GM19455 (cell line): ENCODE measurements at regions not wholly inside any gene's neighbourhood (a gene's known extent, or its start where the extent isn't known, plus 50 kb on each side); places are given as distances from the start of the nearest gene placed in this dataset.

Experiments
- ATAC-seq: cut with Tn5 transposase; IDR thresholded peaks from one replicate; pipeline ENCODE4 v1.9.1; 2021; ENCODE audit not compliant: unreplicated experiment

DNA sequence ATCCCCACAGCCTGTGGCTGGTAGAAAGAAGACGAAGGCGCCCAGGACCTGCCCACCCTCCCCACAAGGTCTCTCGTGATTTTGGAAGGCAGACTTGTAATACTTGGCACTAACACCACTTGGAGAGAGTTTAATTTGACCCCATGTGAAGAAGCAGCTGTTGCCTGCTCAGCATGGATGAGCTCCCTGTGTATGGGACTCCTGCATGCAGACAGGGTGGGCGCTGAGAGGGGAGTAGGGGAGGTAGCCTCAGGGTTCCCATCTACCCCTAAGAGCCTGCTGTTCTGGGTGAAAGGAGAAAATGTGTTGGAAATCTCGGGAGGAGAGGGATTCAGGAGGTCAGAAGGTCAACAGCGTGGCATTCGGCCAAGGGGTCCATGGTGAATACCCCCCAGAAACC, 625.9 kb downstream of the TBC1D22A start:
- ATAC-seq, result no peak

DNA sequence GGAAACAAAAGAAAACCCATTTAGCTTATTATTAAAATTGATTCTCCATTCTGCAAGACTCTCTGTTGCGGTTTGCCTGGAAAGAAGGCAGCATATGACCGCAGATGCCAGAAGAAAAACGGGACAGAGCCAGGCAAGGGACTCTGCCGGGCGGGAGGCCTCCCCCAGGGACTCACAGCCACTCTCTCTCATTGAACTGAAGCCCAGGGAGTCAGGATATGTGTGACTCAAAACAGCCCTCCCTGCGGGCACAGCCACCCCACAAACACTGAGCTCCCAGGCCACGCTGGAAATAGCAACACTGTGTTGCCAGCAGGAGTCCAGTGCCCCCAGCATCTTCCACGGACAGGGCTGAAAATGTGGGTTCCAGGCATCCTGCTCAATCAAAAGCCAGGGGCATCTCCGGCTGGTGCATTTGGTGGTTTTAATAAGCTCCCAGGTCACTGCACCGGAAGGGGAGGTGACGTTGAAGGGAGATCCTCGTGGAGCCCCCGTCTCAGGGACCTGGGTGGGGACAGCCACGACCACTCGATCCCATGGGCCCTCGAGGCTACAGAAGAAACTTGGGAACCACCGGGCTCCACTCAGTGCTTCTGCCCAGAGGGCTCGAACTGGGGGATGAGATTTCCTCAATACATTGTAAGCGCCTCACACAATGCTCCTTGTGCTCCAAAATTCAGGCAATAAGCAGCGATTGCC, 624.5 kb downstream of the TBC1D22A start:
- ATAC-seq, result no peak

DNA sequence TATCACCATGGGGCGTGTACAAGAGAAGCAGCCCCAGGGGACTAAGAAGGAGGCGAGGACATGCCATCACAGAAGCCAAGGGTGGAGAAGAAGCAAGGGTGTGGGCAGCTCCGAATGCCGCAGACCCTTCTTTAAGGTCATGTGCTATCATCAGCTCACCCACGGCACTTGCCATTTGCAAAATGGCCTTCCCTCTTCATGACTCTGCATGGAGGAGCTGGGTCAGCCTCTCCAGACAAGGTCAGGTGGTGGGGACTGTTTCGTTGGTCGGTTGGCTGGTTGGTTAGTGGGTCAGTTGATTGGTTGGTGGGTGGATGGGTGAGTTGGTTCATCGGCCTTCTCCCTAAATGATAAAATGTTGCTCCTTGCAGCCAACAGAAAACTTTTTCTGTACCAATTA, 622.5 kb downstream of the TBC1D22A start:
- ATAC-seq, result no peak

DNA sequence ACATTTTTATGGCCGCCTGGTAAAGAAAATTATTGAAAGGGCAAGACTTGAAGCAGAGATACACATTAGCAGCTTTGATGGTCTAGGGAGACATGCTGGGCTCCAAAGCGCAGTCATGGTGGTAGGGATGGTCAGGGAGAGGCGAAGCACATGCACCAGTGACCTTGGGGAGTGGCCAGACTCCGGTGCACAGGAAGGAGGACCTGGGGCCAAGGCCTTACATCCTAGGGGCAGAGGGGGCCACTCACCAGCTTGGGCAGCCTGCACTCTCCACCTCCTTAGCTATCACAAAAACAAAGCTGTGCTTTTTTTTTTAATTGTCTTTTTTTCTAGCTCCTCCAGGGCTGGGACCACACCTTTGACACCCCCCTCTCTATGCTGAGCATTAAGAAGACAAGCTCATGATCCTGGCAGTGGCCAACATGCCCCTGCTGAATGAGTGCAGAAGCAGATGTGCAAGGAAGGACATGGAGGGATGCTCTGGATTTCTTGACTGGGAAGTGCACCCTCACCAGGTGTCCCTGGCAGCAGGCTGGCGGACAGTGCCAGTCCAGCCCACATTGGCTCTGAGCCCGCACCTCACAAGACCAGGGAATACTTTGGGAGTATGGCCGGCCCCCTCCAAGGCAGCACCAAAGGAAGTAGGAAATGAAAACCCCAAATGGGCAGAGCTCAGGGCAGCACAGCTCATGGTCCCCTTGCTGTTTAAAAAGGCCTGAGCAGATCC, 619.9 kb downstream of the TBC1D22A start:
- ATAC-seq, result no peak

GRCh38 chr22:47381240-47381639, 618.8 kb downstream of the TBC1D22A start:
- ATAC-seq, result no peak

DNA sequence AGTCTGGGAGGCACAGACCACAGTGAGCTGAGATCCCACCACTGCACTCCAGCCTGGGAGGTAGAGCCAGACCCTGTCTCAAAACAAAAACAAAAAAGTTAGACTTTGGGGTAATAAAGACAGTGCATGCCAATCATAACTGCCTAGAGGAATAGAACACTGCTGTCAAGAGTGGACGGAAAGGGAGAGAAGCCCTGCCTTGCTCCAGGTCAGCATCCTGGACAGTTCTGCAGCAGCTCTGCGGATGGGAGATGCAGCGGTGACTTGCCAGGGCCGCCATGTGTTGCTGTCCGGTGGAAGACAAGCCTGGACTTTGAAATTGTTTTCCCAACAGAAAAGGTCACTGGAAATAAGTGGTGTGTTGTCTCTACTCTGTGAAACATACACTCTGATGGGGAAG, 618.2 kb downstream of the TBC1D22A start:
- ATAC-seq, result no peak

DNA sequence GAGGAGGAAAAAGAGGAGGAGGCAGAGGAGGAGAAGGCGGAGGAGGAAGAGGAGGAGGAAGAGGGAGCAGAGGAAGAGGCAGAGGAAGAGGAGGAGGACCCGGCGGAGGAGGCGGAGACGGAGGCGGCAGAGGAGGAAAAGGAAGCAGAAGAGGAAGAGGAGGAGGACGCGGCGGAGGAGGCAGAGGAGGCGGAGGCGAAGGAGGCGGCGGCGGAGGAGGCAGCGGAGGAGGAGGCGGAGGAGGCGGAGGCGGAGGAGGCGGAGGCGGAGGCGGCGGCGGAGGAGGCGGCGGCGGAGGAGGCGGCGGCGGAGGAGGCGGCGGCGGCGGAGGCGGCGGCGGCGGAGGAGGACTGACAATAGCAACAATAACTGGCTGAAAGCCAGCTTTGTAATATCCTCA, 616.6 kb downstream of the TBC1D22A start:
- ATAC-seq, result no peak

GRCh38 chr22:47377926-47378560, 615.6 kb downstream of the TBC1D22A start:
- no peak for ATAC-seq

- ATAC-seq, result no peak
These were observed 614.6 kb downstream of the TBC1D22A start for GRCh38 chr22:47376901-47377505.

GRCh38 chr22:47376322-47376700, 613.9 kb downstream of the TBC1D22A start:
- ATAC-seq, result no peak

GRCh38 chr22:47375621-47376321, 613.3 kb downstream of the TBC1D22A start:
- ATAC-seq, result no peak

DNA sequence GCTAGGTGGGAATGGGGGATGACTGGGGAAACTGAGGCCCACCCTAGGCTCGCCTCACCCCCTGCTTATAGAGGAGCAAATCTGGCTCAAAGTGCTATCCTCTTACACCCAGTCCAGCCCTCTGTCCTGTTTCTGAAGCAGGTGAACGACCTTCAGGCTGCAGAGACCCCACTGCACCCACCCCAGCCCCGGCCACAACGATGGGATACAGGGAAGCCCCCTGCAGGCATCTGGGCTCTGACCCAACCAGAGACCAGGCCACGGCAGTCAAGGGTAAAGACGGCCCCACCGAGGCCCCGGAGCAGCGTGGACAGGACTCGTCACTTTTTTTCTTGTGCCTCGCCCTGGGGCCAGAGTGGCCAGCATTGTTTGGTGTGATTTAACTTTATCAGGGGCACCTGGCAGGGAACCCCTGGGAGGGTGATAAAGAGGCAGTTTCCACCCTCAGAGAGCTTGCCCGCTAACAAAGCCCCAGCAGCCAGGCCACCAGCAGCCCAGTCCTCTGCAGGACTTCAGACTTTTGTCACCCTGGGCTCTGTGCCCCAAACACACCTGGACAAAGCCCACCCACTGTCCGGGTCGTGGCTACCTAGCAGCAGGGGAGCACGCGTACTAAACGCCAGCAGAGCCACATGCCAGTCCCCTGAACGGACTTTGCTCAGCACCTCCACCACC, 612.6 kb downstream of the TBC1D22A start:
- no peak for ATAC-seq

DNA sequence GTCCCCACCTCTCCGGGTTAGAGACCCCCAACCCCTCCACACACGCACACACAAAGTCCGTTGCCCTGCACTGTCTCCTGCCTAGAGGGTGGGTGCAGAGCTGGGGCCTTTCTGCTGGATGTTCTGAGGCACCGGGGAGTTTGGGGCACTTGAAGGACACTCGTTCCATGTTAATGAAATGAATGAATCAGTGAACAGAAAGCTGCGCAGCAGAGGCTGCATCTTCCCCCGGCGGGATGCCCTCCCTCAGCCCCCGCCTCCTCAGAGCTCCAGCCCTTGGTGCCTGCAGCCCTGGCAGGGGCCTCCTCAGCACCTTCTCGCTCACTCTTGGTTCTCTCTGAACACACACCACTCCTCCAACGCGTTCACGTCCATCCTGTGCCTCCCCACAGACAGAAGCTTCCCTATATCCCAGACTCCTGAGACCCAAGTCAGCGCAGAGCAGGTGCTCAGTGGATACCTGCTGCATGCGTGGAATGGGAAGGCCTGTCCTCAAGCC, 611.9 kb downstream of the TBC1D22A start:
- no peak for ATAC-seq

DNA sequence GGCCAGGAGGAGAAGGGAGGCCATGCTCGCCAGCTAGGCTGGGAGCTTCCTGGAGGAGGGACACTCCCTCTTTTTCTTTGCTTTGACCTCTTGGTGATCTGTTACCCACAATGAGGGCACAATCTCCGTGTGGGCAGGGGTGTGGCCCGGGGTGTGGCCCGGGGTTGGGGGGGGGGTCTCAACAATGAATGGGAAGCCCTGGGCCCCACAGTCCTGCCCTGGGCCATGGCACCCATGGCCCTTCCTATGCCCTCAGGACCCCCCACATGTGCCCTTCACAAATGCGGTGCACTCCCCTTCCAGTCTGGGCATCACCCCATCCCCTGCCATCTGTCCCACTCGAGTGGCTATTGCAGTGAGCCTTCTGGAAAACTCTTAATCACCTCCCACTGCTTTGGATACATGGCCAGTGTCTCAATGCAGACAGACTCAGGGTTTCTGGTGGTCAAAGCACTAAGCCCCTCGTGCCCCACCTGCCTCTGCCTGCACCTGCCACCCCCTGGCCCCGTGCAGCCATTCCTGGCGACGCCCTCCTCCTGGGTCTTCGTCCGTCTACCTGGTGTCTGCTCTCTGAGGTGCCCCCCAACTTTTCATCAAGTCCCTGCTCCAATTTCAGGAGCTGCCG, 611.3 kb downstream of the TBC1D22A start:
- ATAC-seq, result no peak

- no peak for ATAC-seq
These were observed 610.3 kb downstream of the TBC1D22A start for GRCh38 chr22:47372596-47373385.

GRCh38 chr22:47372111-47372581, 609.7 kb downstream of the TBC1D22A start:
- ATAC-seq, result no peak

DNA sequence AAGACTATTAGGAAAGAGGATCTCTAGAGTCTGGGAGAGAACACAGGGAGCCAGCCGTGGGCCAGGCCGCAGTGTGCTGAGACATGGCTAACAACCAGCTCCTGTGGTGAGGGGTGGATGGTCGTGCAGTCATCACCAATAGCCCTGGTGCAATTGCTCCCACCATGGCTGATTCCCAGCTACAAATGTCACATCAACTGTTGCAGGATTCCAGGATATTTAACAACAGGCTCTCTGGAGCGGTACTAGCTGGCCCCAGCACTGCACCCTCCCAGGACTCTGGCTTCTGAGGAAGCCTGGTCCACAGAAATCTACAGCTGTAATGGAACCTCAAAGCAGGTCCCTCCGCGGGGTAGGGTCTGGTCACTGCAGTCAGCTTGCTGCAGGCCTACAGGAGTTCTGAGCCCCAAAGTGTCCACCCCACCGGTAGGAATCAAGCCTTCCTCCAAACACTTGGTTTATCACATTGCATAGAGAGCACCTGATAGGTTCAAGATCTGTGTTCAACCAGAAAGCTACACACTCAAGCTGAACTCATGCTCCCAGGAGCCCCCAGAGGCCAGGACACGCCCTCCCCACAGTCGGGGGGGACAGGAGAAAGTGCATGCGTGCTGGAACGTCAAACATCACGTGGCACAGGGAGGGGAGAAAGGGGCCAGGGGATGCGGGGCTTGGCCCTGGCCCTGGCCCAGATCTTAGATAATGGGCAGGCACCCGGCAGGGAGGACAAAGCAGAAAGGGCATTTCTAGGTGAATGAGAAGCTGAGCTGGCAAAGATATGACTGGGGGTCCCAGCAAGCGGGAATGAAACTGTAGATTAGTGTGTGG, 609.0 kb downstream of the TBC1D22A start:
- no peak for ATAC-seq
